GM23338 (cell line): ENCODE measurements at regions not wholly inside any gene's neighbourhood (a gene's known extent, or its start where the extent isn't known, plus 50 kb on each side); places are given as distances from the start of the nearest gene placed in this dataset.

ENCODE experiments used
- ATAC-seq: fragments of 200-7000 bp; cut with Tn5 transposase; 3 replicates; pipeline ENCODE4 v1.9.1; 2020
- DNase-seq: peaks from one replicate; pipeline ENCODE4 v3.0.0-alpha.2; 2015; ENCODE audit warnings: low spot score
- H2AFZ ChIP-seq: fragments of 200-600 bp; sonication (generic); 2 replicates; pipeline ENCODE4 v1.8.0; 2016; ENCODE audit warnings: antibody characterized with exemption, mild to moderate bottlenecking, moderate library complexity
- H3F3A ChIP-seq: fragments of 200-600 bp; sonication (generic); replicated peaks from 2 replicates; pipeline ENCODE4 v1.8.0; 2017; ENCODE audit warnings: antibody characterized with exemption, mixed run types, low read depth
- H3K27ac ChIP-seq: fragments of 200-600 bp; sonication (generic); 2 replicates; pipeline ENCODE4 v1.6.1; 2016; ENCODE audit warnings: low read depth
- H3K27me3 ChIP-seq: fragments of 200-600 bp; sonication (generic); 2 replicates; pipeline ENCODE4 v1.8.0; 2016; ENCODE audit warnings: mild to moderate bottlenecking, mixed run types, moderate library complexity; ENCODE audit not compliant: insufficient read depth
- H3K36me3 ChIP-seq: fragments of 200-600 bp; sonication (generic); 2 replicates; pipeline ENCODE4 v1.8.0; 2016; ENCODE audit warnings: mild to moderate bottlenecking; ENCODE audit not compliant: insufficient read depth
- H3K4me1 ChIP-seq: fragments of 200-600 bp; sonication (generic); 2 replicates; pipeline ENCODE4 v1.8.0; 2016; ENCODE audit warnings: mild to moderate bottlenecking, moderate library complexity; ENCODE audit not compliant: insufficient read depth
- H3K4me2 ChIP-seq: fragments of 200-600 bp; sonication (generic); 2 replicates; pipeline ENCODE4 v1.7.1; 2017; ENCODE audit warnings: mixed run types
- H3K4me3 ChIP-seq: fragments of 200-600 bp; sonication (generic); 2 replicates; pipeline ENCODE4 v1.6.1; 2016; ENCODE audit warnings: mixed run types
- H3K79me2 ChIP-seq: fragments of 200-600 bp; sonication (generic); replicated peaks from 2 replicates; pipeline ENCODE4 v1.8.0; 2017; ENCODE audit warnings: mild to moderate bottlenecking; ENCODE audit not compliant: insufficient read depth
- H3K9me2 ChIP-seq: fragments of 200-600 bp; sonication (generic); 2 replicates; pipeline ENCODE4 v1.8.0; 2017; ENCODE audit not compliant: insufficient read depth
- H4K20me1 ChIP-seq: fragments of 200-600 bp; sonication (generic); replicated peaks from 2 replicates; pipeline ENCODE4 v1.8.0; 2017; ENCODE audit warnings: mild to moderate bottlenecking; ENCODE audit not compliant: insufficient read depth
- H3K27ac Mint-ChIP-seq: 2 replicates; pipeline ENCODE4 v1.8.0; 2020; ENCODE audit warnings: inconsistent platforms, mild to moderate bottlenecking, moderate library complexity, mixed read lengths
- H3K27me3 Mint-ChIP-seq: 3 replicates; pipeline ENCODE4 v1.8.0; 2022; ENCODE audit warnings: low read depth, mild to moderate bottlenecking, moderate library complexity, mixed read lengths, inconsistent platforms; ENCODE audit not compliant: insufficient read depth, poor library complexity
- H3K36me3 Mint-ChIP-seq: 3 replicates; pipeline ENCODE4 v1.8.0; 2021; ENCODE audit warnings: low read depth, mild to moderate bottlenecking, inconsistent platforms, moderate library complexity, mixed read lengths
- H3K4me1 Mint-ChIP-seq: 3 replicates; pipeline ENCODE4 v1.8.0; 2020; ENCODE audit warnings: mild to moderate bottlenecking, inconsistent platforms, mixed read lengths
- H3K4me3 Mint-ChIP-seq: 3 replicates; pipeline ENCODE4 v1.8.0; 2021; ENCODE audit warnings: moderate library complexity, mild to moderate bottlenecking, inconsistent platforms, mixed read lengths
- H3K9me3 Mint-ChIP-seq: 3 replicates; pipeline ENCODE4 v1.8.0; 2020; ENCODE audit warnings: moderate library complexity, mild to moderate bottlenecking, inconsistent platforms, mixed read lengths
- CREB1 ChIP-seq: fragments of 250-450 bp; sonication (Bioruptor Pico); IDR thresholded peaks from 2 replicates; pipeline ENCODE4 v1.5.0; 2020; ENCODE audit warnings: low read depth, mild to moderate bottlenecking, moderate library complexity
- CTCF ChIP-seq, 2 experiments: fragments of 200-600 bp in 1 of 2; sonication (generic) in 1 of 2; conservative IDR thresholded peaks; 2 replicates each; pipeline versions ENCODE4 v1.5.1 to v1.6.1; 2016 to 2017; ENCODE audit warnings: antibody characterized with exemption in 2 of 2, low read depth in 2 of 2, mild to moderate bottlenecking in 2 of 2, moderate library complexity in 1 of 2
- EZH2phosphoT487 ChIP-seq: fragments of 200-600 bp; sonication (generic); IDR thresholded peaks from one replicate; pipeline ENCODE4 v1.8.1; 2018; ENCODE audit warnings: antibody characterized with exemption; ENCODE audit not compliant: unreplicated experiment
- JUNB ChIP-seq: IDR thresholded peaks from one replicate; pipeline ENCODE4 v1.6.1; 2016; ENCODE audit warnings: antibody characterized with exemption; ENCODE audit not compliant: unreplicated experiment
- POLR2AphosphoS5 ChIP-seq: IDR thresholded peaks from 2 replicates; pipeline ENCODE4 v1.6.1; 2016; ENCODE audit warnings: antibody characterized with exemption, low read depth
- REST ChIP-seq: IDR thresholded peaks from one replicate; pipeline ENCODE4 v1.6.1; 2018; ENCODE audit warnings: antibody characterized with exemption; ENCODE audit not compliant: unreplicated experiment
- STAT1 ChIP-seq: IDR thresholded peaks from one replicate; pipeline ENCODE4 v1.6.1; 2016; ENCODE audit warnings: antibody characterized with exemption; ENCODE audit not compliant: unreplicated experiment

GRCh38 chr6:169052462-169052861 lies 201.2 kb downstream of the THBS2 start (continued):
- TF ChIP-seq REST (no peak), STAT1 (no peak)

GRCh38 chr6:169051371-169051770 lies 202.3 kb downstream of the THBS2 start:
- Mint-ChIP-seq H3K36me3 (peaks cover 2% of the 10 kb centered on the region; the same call in 1 of the 3 replicates), H3K9me3 (peaks cover 4% of the 10 kb centered on the region; the same call in 2 of the 3 replicates), H3K27me3 (peaks cover 5% of the 10 kb centered on the region), H3K4me3 (no peak overlapping the region), H3K4me1 (no peaks in the 10 kb centered on the region), H3K27ac (no peak overlapping the region)
- no peaks in the 10 kb centered on the region for H3K36me3 ChIP-seq
- H2AFZ ChIP-seq, result no peak overlapping the region
- ATAC-seq (no peak), DNase-seq (no peak)
- no peaks in the 10 kb centered on the region for H3K4me1 ChIP-seq
- TF ChIP-seq CREB1 (CRISPR knock-in tag) (no peak), STAT1 (no peak), CTCF (conservative IDR thresholded peaks at IDR 0.05; ENCODE audit: low read depth in 2 of 2) (no peak), JUNB (no peak), POLR2AphosphoS5 (no peak), REST (no peak), EZH2phosphoT487 (no peak)
- no peaks in the 10 kb centered on the region for H4K20me1 ChIP-seq
- H3K27me3 ChIP-seq, result no peaks in the 10 kb centered on the region
- no peak overlapping the region for H3K4me2 ChIP-seq
- no peak overlapping the region for H3K27ac ChIP-seq
- no peaks in the 10 kb centered on the region for H3K79me2 ChIP-seq
- no peaks in the 10 kb centered on the region for H3F3A ChIP-seq
- H3K9me2 ChIP-seq, result no peaks in the 10 kb centered on the region
- no peak overlapping the region for H3K4me3 ChIP-seq
